B cell (primary cell): ENCODE measurements at regions not wholly inside any gene's neighbourhood (a gene's known extent, or its start where the extent isn't known, plus 50 kb on each side); places are given as distances from the start of the nearest gene placed in this dataset.

ENCODE experiments used
- EZH2 ChIP-seq: IDR thresholded peaks from 2 replicates; pipeline ENCODE4 v1.6.1; 2012; ENCODE audit warnings: borderline replicate concordance, low read depth, mild to moderate bottlenecking, moderate library complexity, low read length; ENCODE audit not compliant: insufficient read depth, poor library complexity, severe bottlenecking
- TF ChIP-seq, protein P1 (sequence below): fragments of 200-600 bp; IDR thresholded peaks from one replicate; pipeline ENCODE4 v1.8.0; 2022; ENCODE audit warnings: antibody characterized with exemption, mild to moderate bottlenecking

DNA sequence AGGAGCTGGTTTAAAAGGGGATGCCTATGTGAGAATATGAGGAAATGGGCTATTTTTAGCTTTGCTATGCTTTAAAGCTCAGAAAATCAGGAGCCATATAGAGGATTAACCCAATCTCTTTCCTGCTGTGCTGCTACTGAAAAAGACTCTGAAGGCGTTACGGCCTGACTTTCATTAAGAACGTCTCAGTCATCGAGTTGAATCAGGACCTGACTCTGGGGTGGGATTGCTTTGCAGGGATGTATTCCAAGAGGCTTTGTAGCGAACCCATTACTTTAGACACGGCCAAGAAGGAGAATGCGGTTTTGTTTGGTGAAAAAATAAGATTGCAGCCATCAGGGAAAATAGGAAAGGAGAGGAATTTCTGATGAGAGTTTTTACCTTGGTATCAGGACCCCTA lies 426.9 kb downstream of the CCSER2 start:
- TF ChIP-seq, protein P1, sequence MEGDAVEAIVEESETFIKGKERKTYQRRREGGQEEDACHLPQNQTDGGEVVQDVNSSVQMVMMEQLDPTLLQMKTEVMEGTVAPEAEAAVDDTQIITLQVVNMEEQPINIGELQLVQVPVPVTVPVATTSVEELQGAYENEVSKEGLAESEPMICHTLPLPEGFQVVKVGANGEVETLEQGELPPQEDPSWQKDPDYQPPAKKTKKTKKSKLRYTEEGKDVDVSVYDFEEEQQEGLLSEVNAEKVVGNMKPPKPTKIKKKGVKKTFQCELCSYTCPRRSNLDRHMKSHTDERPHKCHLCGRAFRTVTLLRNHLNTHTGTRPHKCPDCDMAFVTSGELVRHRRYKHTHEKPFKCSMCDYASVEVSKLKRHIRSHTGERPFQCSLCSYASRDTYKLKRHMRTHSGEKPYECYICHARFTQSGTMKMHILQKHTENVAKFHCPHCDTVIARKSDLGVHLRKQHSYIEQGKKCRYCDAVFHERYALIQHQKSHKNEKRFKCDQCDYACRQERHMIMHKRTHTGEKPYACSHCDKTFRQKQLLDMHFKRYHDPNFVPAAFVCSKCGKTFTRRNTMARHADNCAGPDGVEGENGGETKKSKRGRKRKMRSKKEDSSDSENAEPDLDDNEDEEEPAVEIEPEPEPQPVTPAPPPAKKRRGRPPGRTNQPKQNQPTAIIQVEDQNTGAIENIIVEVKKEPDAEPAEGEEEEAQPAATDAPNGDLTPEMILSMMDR: no peak
- no peak for TF ChIP-seq EZH2
